RWPE1 (cell line): ENCODE measurements at regions not wholly inside any gene's neighbourhood (a gene's known extent, or its start where the extent isn't known, plus 50 kb on each side); places are given as distances from the start of the nearest gene placed in this dataset.
"Not testable (repeated sequence)": the region's sequence is repeated elsewhere in the genome, so short reads cannot be mapped to it uniquely, and the experiment has no call there.

Experiments
- CTCF ChIA-PET: fragments of 350-600 bp; sonication (Branson Sonifier 250); formaldehyde crosslinking; extraction: SDS; loops from one replicate; lab custom pipeline; 2021; lab: Yijun Ruan, JAX
- POLR2A ChIA-PET: fragments of 400-600 bp; formaldehyde crosslinking; extraction: SDS; loops from one replicate; lab custom pipeline; 2020; ENCODE audit warnings: antibody characterized with exemption; ENCODE audit not compliant: low non-redundant PET; lab: Yijun Ruan, JAX
- DNase-seq: peaks from one replicate; pipeline ENCODE4 v3.0.0; 2012; ENCODE audit warnings: low spot score
- H3K27ac ChIP-seq: fragments of 450-650 bp; 2 replicates; pipeline ENCODE4 v1.5.1; 2017
- CTCF ChIP-seq: fragments of 450-650 bp; conservative IDR thresholded peaks from 2 replicates; pipeline ENCODE4 v1.5.1; 2017; ENCODE audit warnings: low read depth, mild to moderate bottlenecking

GRCh38 chr12:62045211-62045610 is 215.0 kb upstream of the USP15 start:
- POLR2A ChIA-PET: no interaction called here
- CTCF ChIA-PET: no interaction called here

GRCh38 chr12:62050785-62051184 is 209.4 kb upstream of the USP15 start:
- no peak for DNase-seq
- POLR2A ChIA-PET: no interaction called here

More at GRCh38 chr12:62045211-62045610, 215.0 kb upstream of the USP15 start:
- H3K27ac ChIP-seq: no peak overlapping the region
- no peak for DNase-seq
- no peak for TF ChIP-seq CTCF

GRCh38 chr12:62069976-62070375 is 190.2 kb upstream of the USP15 start:
- ChIA-PET CTCF (interaction anchor here (1.2 kb wide), 1 partner anchor 1576 kb away, joined by 3 read pairs; no protein-coding TSS in a partner anchor), POLR2A (no interaction called here)
- TF ChIP-seq CTCF: no peak
- DNase-seq: no peak
- H3K27ac ChIP-seq: no peak overlapping the region

More at GRCh38 chr12:62050785-62051184, 209.4 kb upstream of the USP15 start:
- no peak for TF ChIP-seq CTCF
- H3K27ac ChIP-seq: no peak overlapping the region
- CTCF ChIA-PET: no interaction called here

GRCh38 chr12:62073236-62073635 is 187.0 kb upstream of the USP15 start:
- DNase-seq, POLR2A ChIA-PET, H3K27ac ChIP-seq, CTCF ChIA-PET: not testable (repeated sequence)

- CTCF ChIA-PET: no interaction called here
- POLR2A ChIA-PET: no interaction called here
- no peak for DNase-seq
- H3K27ac ChIP-seq: no peak overlapping the region
- TF ChIP-seq CTCF: no peak
Measured at GRCh38 chr12:62075870-62076269, 184.3 kb upstream of the USP15 start.

GRCh38 chr12:62078020-62078419 is 182.2 kb upstream of the USP15 start:
- ChIA-PET POLR2A (no interaction called here), CTCF (interaction anchor here (0.5 kb wide), 1 partner anchor 24 kb away, joined by 3 read pairs; no protein-coding TSS in a partner anchor)
- DNase-seq: no peak
- no peak overlapping the region for H3K27ac ChIP-seq
- TF ChIP-seq CTCF: no peak

GRCh38 chr12:62082448-62082847 is 177.8 kb upstream of the USP15 start:
- no peak for DNase-seq
- H3K27ac ChIP-seq: no peak overlapping the region
- no peak for TF ChIP-seq CTCF
- ChIA-PET POLR2A (no interaction called here), CTCF (no interaction called here)
